Caco-2 (cell line): ENCODE measurements at regions not wholly inside any gene's neighbourhood (a gene's known extent, or its start where the extent isn't known, plus 50 kb on each side); places are given as distances from the start of the nearest gene placed in this dataset.

Source experiments
- BruUV-seq: library from RNA; stranded (reverse); fragments of 400-500 nt; replicated peaks from 2 replicates; lab custom pipeline; 2021; lab: Mats Ljungman, UMichigan
- CTCF ChIA-PET: fragments of 300-600 bp; sonication (Branson Sonifier 250); formaldehyde crosslinking; loops from one replicate; lab custom pipeline; 2022; ENCODE audit warnings: antibody characterized with exemption; lab: Charles Lee
- POLR2A ChIA-PET: fragments of 300-600 bp; sonication (Branson Sonifier 250); formaldehyde crosslinking; loops from one replicate; lab custom pipeline; 2022; ENCODE audit warnings: antibody characterized with exemption; lab: Charles Lee
- DNase-seq, 2 experiments: peaks; one replicate each; pipeline versions ENCODE4 v3.0.0 to v3.0.0-alpha.2; 2020 to 2022
- H3K27me3 ChIP-seq: replicated peaks from 2 replicates; pipeline ENCODE4 v1.6.0; 2011; ENCODE audit warnings: low read length; ENCODE audit not compliant: control insufficient read depth, insufficient read depth
- H3K36me3 ChIP-seq: 2 replicates; pipeline ENCODE4 v1.5.1; 2011; ENCODE audit warnings: low read length; ENCODE audit not compliant: control insufficient read depth, insufficient read depth
- H3K4me1 ChIP-seq: fragments of 250-450 bp; sonication (Bioruptor Pico); 2 replicates; pipeline ENCODE4 v1.5.1; 2020; ENCODE audit warnings: mild to moderate bottlenecking
- H3K4me3 ChIP-seq: 2 replicates; pipeline ENCODE4 v1.5.1; 2011; ENCODE audit warnings: low read depth, mild to moderate bottlenecking, control low read depth, low read length
- H3K9me3 ChIP-seq: fragments of 250-450 bp; sonication (Bioruptor Pico); 2 replicates; pipeline ENCODE4 v1.5.1; 2020; ENCODE audit warnings: mild to moderate bottlenecking, moderate library complexity
- H3K27ac Mint-ChIP-seq: one replicate; pipeline ENCODE4 v1.8.0; 2022; ENCODE audit warnings: mixed read lengths; ENCODE audit not compliant: unreplicated experiment
- H3K27me3 Mint-ChIP-seq: one replicate; pipeline ENCODE4 v1.8.0; 2022; ENCODE audit warnings: mixed read lengths; ENCODE audit not compliant: insufficient read depth, unreplicated experiment
- H3K36me3 Mint-ChIP-seq: one replicate; pipeline ENCODE4 v1.8.0; 2022; ENCODE audit warnings: mild to moderate bottlenecking, mixed read lengths; ENCODE audit not compliant: insufficient read depth, unreplicated experiment
- H3K4me1 Mint-ChIP-seq: one replicate; pipeline ENCODE4 v1.8.0; 2022; ENCODE audit warnings: low read depth, mixed read lengths; ENCODE audit not compliant: unreplicated experiment
- H3K4me3 Mint-ChIP-seq: one replicate; pipeline ENCODE4 v1.8.0; 2022; ENCODE audit warnings: mild to moderate bottlenecking, moderate library complexity, mixed read lengths; ENCODE audit not compliant: unreplicated experiment
- H3K9me3 Mint-ChIP-seq: one replicate; pipeline ENCODE4 v1.8.0; 2022; ENCODE audit warnings: mixed read lengths; ENCODE audit not compliant: unreplicated experiment
- intact Hi-C: fragments of 100-400 bp; cut with micrococcal nuclease; formaldehyde crosslinking; loops from one replicate; pipeline ENCODE4 v1.10.0; 2022; ENCODE audit not compliant: unreplicated experiment
- TF ChIP-seq, protein P1 (sequence below), 2 experiments: fragments of 200-600 bp in 1 of 2; IDR thresholded peaks; 1 replicate in 1 of 2; 2 replicates in 1 of 2; pipeline versions ENCODE4 v1.5.1 to v1.8.0; 2011 to 2022; ENCODE audit warnings: antibody characterized with exemption in 1 of 2, control low read depth in 1 of 2, inconsistent platforms in 1 of 2, low read depth in 1 of 2, low read length in 1 of 2, mild to moderate bottlenecking in 1 of 2, moderate library complexity in 1 of 2; ENCODE audit not compliant: insufficient read depth in 1 of 2, severe bottlenecking in 1 of 2, unreplicated experiment in 1 of 2

DNA sequence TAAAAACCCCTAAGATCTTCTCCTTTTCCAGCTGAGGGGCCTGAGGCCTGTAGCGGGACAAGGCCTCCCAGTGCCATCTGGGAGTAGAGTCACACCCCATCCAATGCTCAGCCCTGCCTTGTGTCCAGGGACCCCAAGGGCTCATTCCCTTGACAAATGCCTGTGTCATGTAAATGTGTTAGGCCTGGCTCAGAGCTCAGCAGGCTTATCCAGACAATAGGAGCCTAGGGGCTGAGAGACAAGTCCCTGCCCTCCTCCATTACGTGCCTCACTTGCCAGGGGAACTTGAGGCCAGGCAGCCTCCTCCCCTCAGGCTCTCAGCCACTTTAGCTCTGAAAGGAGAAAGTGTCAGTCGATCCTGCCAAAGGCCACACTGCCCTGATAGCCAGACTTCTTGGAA, 166.8 kb upstream of the MAMLD1 start:
- H3K9me3 ChIP-seq: no peaks in the 10 kb centered on the region
- Mint-ChIP-seq H3K9me3 (no peaks in the 10 kb centered on the region), H3K4me3 (no peak overlapping the region), H3K4me1 (no peaks in the 10 kb centered on the region), H3K27ac (no peak overlapping the region), H3K27me3 (no peaks in the 10 kb centered on the region), H3K36me3 (no peaks in the 10 kb centered on the region)
- ChIA-PET CTCF (no interaction called here), POLR2A (no interaction called here)
- no peaks in the 10 kb centered on the region for H3K4me1 ChIP-seq
- intact Hi-C loops: no loop called here
- no peak overlapping the region for H3K4me3 ChIP-seq
- no peak for DNase-seq
- TF ChIP-seq, protein P1, sequence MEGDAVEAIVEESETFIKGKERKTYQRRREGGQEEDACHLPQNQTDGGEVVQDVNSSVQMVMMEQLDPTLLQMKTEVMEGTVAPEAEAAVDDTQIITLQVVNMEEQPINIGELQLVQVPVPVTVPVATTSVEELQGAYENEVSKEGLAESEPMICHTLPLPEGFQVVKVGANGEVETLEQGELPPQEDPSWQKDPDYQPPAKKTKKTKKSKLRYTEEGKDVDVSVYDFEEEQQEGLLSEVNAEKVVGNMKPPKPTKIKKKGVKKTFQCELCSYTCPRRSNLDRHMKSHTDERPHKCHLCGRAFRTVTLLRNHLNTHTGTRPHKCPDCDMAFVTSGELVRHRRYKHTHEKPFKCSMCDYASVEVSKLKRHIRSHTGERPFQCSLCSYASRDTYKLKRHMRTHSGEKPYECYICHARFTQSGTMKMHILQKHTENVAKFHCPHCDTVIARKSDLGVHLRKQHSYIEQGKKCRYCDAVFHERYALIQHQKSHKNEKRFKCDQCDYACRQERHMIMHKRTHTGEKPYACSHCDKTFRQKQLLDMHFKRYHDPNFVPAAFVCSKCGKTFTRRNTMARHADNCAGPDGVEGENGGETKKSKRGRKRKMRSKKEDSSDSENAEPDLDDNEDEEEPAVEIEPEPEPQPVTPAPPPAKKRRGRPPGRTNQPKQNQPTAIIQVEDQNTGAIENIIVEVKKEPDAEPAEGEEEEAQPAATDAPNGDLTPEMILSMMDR (IDR thresholded peaks at IDR 0.05; ENCODE audit: insufficient read depth in 1 of 2, low read depth in 1 of 2, low read length in 1 of 2, severe bottlenecking in 1 of 2, unreplicated experiment in 1 of 2): no peak
- no TSS peak for BruUV-seq
- no peaks in the 10 kb centered on the region for H3K27me3 ChIP-seq
- H3K36me3 ChIP-seq: no peaks in the 10 kb centered on the region

DNA sequence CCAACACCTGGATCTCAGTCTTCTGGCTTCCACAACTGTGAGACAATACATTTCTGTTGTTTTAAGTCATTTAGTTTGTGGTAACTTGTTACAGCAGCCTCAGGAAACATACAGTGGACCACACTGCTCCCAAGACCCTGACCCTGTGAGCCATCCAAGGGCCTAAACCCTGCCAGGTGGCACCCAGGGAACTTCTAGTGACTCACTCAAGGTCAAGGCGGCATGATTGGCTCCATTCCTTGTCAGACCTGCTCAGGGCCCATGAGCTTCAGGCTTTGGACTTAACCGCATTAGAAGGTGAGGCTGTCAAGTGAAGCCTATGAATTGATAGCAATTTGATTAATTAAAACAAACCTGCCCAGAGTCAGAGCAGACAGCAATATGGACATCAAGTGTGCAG, 165.7 kb upstream of the MAMLD1 start:
- no peak overlapping the region for H3K27ac Mint-ChIP-seq
- ChIA-PET POLR2A (no interaction called here), CTCF (no interaction called here)
- H3K4me1 ChIP-seq: no peaks in the 10 kb centered on the region
- no peaks in the 10 kb centered on the region for H3K36me3 ChIP-seq
- H3K4me3 Mint-ChIP-seq: no peak overlapping the region
- H3K9me3 Mint-ChIP-seq: no peaks in the 10 kb centered on the region
- no peaks in the 10 kb centered on the region for H3K27me3 ChIP-seq
- intact Hi-C loops: no loop called here
- no peak for DNase-seq
- H3K4me3 ChIP-seq: no peak overlapping the region
- no peaks in the 10 kb centered on the region for H3K27me3 Mint-ChIP-seq
- no peaks in the 10 kb centered on the region for H3K4me1 Mint-ChIP-seq
- TF ChIP-seq, protein P1 (IDR thresholded peaks at IDR 0.05; ENCODE audit: insufficient read depth in 1 of 2, low read depth in 1 of 2, low read length in 1 of 2, severe bottlenecking in 1 of 2, unreplicated experiment in 1 of 2): no peak
- no peaks in the 10 kb centered on the region for H3K36me3 Mint-ChIP-seq
- H3K9me3 ChIP-seq: no peaks in the 10 kb centered on the region
- BruUV-seq: no TSS peak

DNA sequence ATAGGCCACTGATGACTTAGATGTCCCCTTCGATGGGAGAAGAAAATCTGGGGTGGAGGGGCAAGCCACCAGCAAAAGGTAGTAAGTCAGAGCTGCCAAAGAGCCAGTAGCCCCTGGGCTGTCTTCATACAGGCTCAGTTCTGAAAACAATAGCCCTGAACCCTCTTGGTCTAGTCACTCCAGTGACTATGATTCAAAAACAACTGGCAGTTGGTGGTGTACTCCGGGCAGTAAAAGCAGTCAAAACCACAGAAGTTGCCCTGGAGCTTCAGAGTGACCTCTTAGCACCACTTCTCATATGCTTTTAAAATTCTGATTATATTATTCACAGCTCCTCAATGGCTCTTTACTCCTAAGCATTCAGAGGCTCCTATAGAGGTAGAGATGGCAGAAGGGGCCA, 164.3 kb upstream of the MAMLD1 start:
- Mint-ChIP-seq H3K27me3 (no peaks in the 10 kb centered on the region), H3K9me3 (no peaks in the 10 kb centered on the region), H3K27ac (no peak overlapping the region), H3K36me3 (no peaks in the 10 kb centered on the region), H3K4me3 (no peak overlapping the region), H3K4me1 (no peaks in the 10 kb centered on the region)
- Histone ChIP-seq H3K27me3 (no peaks in the 10 kb centered on the region), H3K9me3 (no peaks in the 10 kb centered on the region), H3K36me3 (no peaks in the 10 kb centered on the region), H3K4me3 (no peak overlapping the region), H3K4me1 (no peaks in the 10 kb centered on the region)
- ChIA-PET CTCF (no interaction called here), POLR2A (no interaction called here)
- no TSS peak for BruUV-seq
- DNase-seq: no peak
- intact Hi-C loops: no loop called here
- TF ChIP-seq, protein P1 (IDR thresholded peaks at IDR 0.05; ENCODE audit: insufficient read depth in 1 of 2, low read depth in 1 of 2, low read length in 1 of 2, severe bottlenecking in 1 of 2, unreplicated experiment in 1 of 2): no peak
